SK-N-SH (cell line): ENCODE measurements at regions not wholly inside any gene's neighbourhood (a gene's known extent, or its start where the extent isn't known, plus 50 kb on each side); places are given as distances from the start of the nearest gene placed in this dataset.

ENCODE experiments used
- CTCF ChIA-PET: fragments of 300-600, 350-600 bp; formaldehyde crosslinking; extraction: SDS; loops from one replicate; lab custom pipeline; 2021; lab: Yijun Ruan, JAX
- POLR2A ChIA-PET: fragments of 350-600 bp; sonication (Branson Sonifier 250); formaldehyde crosslinking; extraction: SDS; loops from one replicate; lab custom pipeline; 2020; ENCODE audit warnings: antibody characterized with exemption, inconsistent platforms; lab: Yijun Ruan, JAX
- DNase-seq: peaks from one replicate; pipeline ENCODE4 v3.0.0; 2012
- H2AFZ ChIP-seq: fragments of 200-600 bp; sonication (generic); 2 replicates; pipeline ENCODE4 v1.8.1; 2016; ENCODE audit warnings: antibody characterized with exemption, mild to moderate bottlenecking, low read depth
- H3F3A ChIP-seq: fragments of 200-600 bp; sonication (generic); replicated peaks from 2 replicates; pipeline ENCODE3; 2016; ENCODE audit warnings: antibody characterized with exemption, mild to moderate bottlenecking; ENCODE audit not compliant: insufficient read depth
- H3K27ac ChIP-seq, 2 experiments: fragments of 200-500 bp in 1 of 2; fragments of 200-600 bp in 1 of 2; sonication (Bioruptor generic) in 1 of 2; sonication (generic), shearing (Covaris generic) in 1 of 2; 2 replicates each; pipeline versions ENCODE4 v1.5.1 to v1.6.1; 2014 to 2016; ENCODE audit warnings: low read depth in 2 of 2, inconsistent platforms in 1 of 2, low read length in 1 of 2, mild to moderate bottlenecking in 1 of 2, mixed read lengths in 1 of 2
- H3K27me3 ChIP-seq: fragments of 200-600 bp; sonication (generic), shearing (Covaris generic); 2 replicates; pipeline ENCODE4 v1.6.1; 2016; ENCODE audit warnings: mixed run types; ENCODE audit not compliant: insufficient read depth
- H3K36me3 ChIP-seq, 2 experiments: fragments of 200-500 bp in 1 of 2; fragments of 200-600 bp in 1 of 2; sonication (Bioruptor generic) in 1 of 2; sonication (generic) in 1 of 2; replicated peaks in 1 of 2; 2 replicates each; pipeline versions ENCODE3 to v1.5.1; 2014 to 2016; ENCODE audit warnings: low read length in 1 of 2, mild to moderate bottlenecking in 1 of 2; ENCODE audit not compliant: insufficient read depth in 2 of 2, control insufficient read depth in 1 of 2
- H3K4me1 ChIP-seq, 2 experiments: fragments of 200-500 bp in 1 of 2; fragments of 200-600 bp in 1 of 2; sonication (Bioruptor generic) in 1 of 2; sonication (generic), shearing (Covaris generic) in 1 of 2; 2 replicates each; pipeline versions ENCODE4 v1.5.1 to v1.6.1; 2014 to 2016; ENCODE audit warnings: low read depth in 1 of 2, low read length in 1 of 2, mixed run types in 1 of 2; ENCODE audit not compliant: insufficient read depth in 2 of 2, control insufficient read depth in 1 of 2
- H3K4me2 ChIP-seq: fragments of 200-600 bp; sonication (generic), shearing (Covaris generic); 2 replicates; pipeline ENCODE4 v1.6.1; 2017; ENCODE audit warnings: mixed run types
- H3K4me3 ChIP-seq, 2 experiments: fragments of 200-500 bp in 1 of 2; fragments of 200-600 bp in 1 of 2; sonication (Bioruptor generic) in 1 of 2; sonication (generic), shearing (Covaris generic) in 1 of 2; 2 replicates each; pipeline versions ENCODE4 v1.5.1 to v1.8.1; 2014 to 2016; ENCODE audit warnings: low read depth in 2 of 2, inconsistent platforms in 1 of 2, low read length in 1 of 2, mild to moderate bottlenecking in 1 of 2, mixed read lengths in 1 of 2, moderate library complexity in 1 of 2
- H3K79me2 ChIP-seq: fragments of 200-600 bp; sonication (generic); 2 replicates; pipeline ENCODE4 v1.8.1; 2017; ENCODE audit warnings: mild to moderate bottlenecking; ENCODE audit not compliant: insufficient read depth
- H3K9ac ChIP-seq: fragments of 200-600 bp; sonication (generic); 2 replicates; pipeline ENCODE4 v1.6.1; 2017; ENCODE audit warnings: mixed run types
- H3K9me2 ChIP-seq: fragments of 200-600 bp; sonication (generic); 2 replicates; pipeline ENCODE4 v1.6.1; 2017; ENCODE audit warnings: mixed run types
- H3K9me3 ChIP-seq: fragments of 200-600 bp; sonication (generic); 2 replicates; pipeline ENCODE4 v1.6.1; 2017; ENCODE audit warnings: mixed run types, mild to moderate bottlenecking, moderate library complexity
- H4K20me1 ChIP-seq: fragments of 200-600 bp; sonication (generic); 2 replicates; pipeline ENCODE4 v1.6.1; 2017; ENCODE audit warnings: mild to moderate bottlenecking, mixed run types; ENCODE audit not compliant: insufficient read depth
- CHD2 ChIP-seq: fragments of 150-350 bp; IDR thresholded peaks from 2 replicates; pipeline ENCODE4 v1.6.1; 2018; ENCODE audit warnings: low read length; ENCODE audit not compliant: partially characterized antibody
- CTCF ChIP-seq: fragments of 200-600 bp; sonication (generic); IDR thresholded peaks from 2 replicates; pipeline ENCODE4 v1.6.1; 2017; ENCODE audit warnings: antibody characterized with exemption, mild to moderate bottlenecking, moderate library complexity
- EP300 ChIP-seq, 2 experiments: IDR thresholded peaks; 2 replicates each; pipeline versions ENCODE4 v1.4.0 to v1.6.1; 2012; ENCODE audit warnings: borderline replicate concordance in 1 of 2, low read depth in 1 of 2, low read length in 1 of 2
- FOSL2 ChIP-seq: IDR thresholded peaks from 2 replicates; pipeline ENCODE4 v1.4.0; 2012; ENCODE audit warnings: low read depth, mild to moderate bottlenecking, moderate library complexity, borderline replicate concordance
- FOXJ3 ChIP-seq: sonication (generic); formaldehyde crosslinking; IDR thresholded peaks from 2 replicates; pipeline ENCODE4 v1.5.1; 2020; ENCODE audit warnings: mild to moderate bottlenecking, missing genetic modification reagents
- FOXM1 ChIP-seq: IDR thresholded peaks from 2 replicates; pipeline ENCODE4 v1.4.0; 2012; ENCODE audit warnings: low read depth, mild to moderate bottlenecking
- GABPA ChIP-seq: IDR thresholded peaks from 2 replicates; pipeline ENCODE4 v1.4.0; 2012; ENCODE audit warnings: low read depth, mild to moderate bottlenecking
- GATA2 ChIP-seq: sonication (generic); formaldehyde crosslinking; IDR thresholded peaks from 2 replicates; pipeline ENCODE4 v1.5.0; 2020; ENCODE audit warnings: mild to moderate bottlenecking, missing genetic modification reagents
- JUND ChIP-seq: IDR thresholded peaks from 2 replicates; pipeline ENCODE4 v1.4.0; 2012
- MAX ChIP-seq: IDR thresholded peaks from 2 replicates; pipeline ENCODE4 v1.4.0; 2012; ENCODE audit warnings: low read depth
- MEF2A ChIP-seq: IDR thresholded peaks from 2 replicates; pipeline ENCODE4 v1.4.0; 2012; ENCODE audit warnings: low read depth, borderline replicate concordance
- RAD21 ChIP-seq: IDR thresholded peaks from 2 replicates; pipeline ENCODE4 v1.6.1; 2012; ENCODE audit warnings: mild to moderate bottlenecking, low read length
- RCOR1 ChIP-seq: fragments of 150-350 bp; IDR thresholded peaks from 2 replicates; pipeline ENCODE4 v1.6.1; 2017; ENCODE audit warnings: antibody characterized with exemption, low read length
- SIN3A ChIP-seq: IDR thresholded peaks from 2 replicates; pipeline ENCODE4 v1.6.1; 2012; ENCODE audit warnings: low read depth, mild to moderate bottlenecking, low read length, moderate library complexity, borderline replicate concordance
- SMC3 ChIP-seq: IDR thresholded peaks from 2 replicates; pipeline ENCODE4 v1.6.1; 2012; ENCODE audit warnings: low read depth, low read length, improper control_type of control experiment
- TAF1 ChIP-seq: IDR thresholded peaks from 2 replicates; pipeline ENCODE4 v1.6.1; 2012; ENCODE audit warnings: low read depth, mild to moderate bottlenecking, low read length, moderate library complexity, borderline replicate concordance
- TEAD4 ChIP-seq: IDR thresholded peaks from 2 replicates; pipeline ENCODE4 v1.4.0; 2012; ENCODE audit warnings: mild to moderate bottlenecking, borderline replicate concordance; ENCODE audit not compliant: insufficient read depth
- USF2 ChIP-seq: fragments of 150-350 bp; IDR thresholded peaks from 2 replicates; pipeline ENCODE4 v1.6.1; 2017; ENCODE audit warnings: antibody characterized with exemption, low read length, low read depth, borderline replicate concordance
- WGBS: methylation state at CpG from one replicate; pipeline ENCODE4 v1.1.6; 2017; ENCODE audit warnings: low lambda C conversion rate; 5-methylcytosine and 5-hydroxymethylcytosine counted together

- Histone ChIP-seq H4K20me1 (no peaks in the 10 kb centered on the region), H3K9me2 (no peaks in the 10 kb centered on the region), H3K9ac (no peak overlapping the region), H3K9me3 (no peaks in the 10 kb centered on the region), H2AFZ (no peak overlapping the region), H3K4me1 (no peaks in the 10 kb centered on the region), H3K79me2 (no peaks in the 10 kb centered on the region; the same call in 1 of the 2 replicates)
- CTCF ChIA-PET = interaction anchor here (0.8 to 1.1 kb wide), 3 partner anchors 23 to 168 kb away, joined by 3 to 4 read pairs (median 3); no protein-coding TSS in a partner anchor
- DNase-seq = no peak
- TF ChIP-seq MEF2A = no peak
- no peak for TF ChIP-seq EP300 (IDR thresholded peaks at IDR 0.05; ENCODE audit: borderline replicate concordance in 1 of 2, low read depth in 1 of 2, low read length in 1 of 2)
- TF ChIP-seq RCOR1 = no peak
- TF ChIP-seq FOXM1 = no peak
- no peak for TF ChIP-seq SIN3A
- no peak for TF ChIP-seq GABPA
- TF ChIP-seq FOXJ3 = no peak
- TF ChIP-seq GATA2 (CRISPR knock-in tag) = no peak
- TF ChIP-seq RAD21 = no peak
- TF ChIP-seq MAX = no peak
- TF ChIP-seq CHD2 = no peak
- no peak for TF ChIP-seq USF2
- TF ChIP-seq CTCF = no peak
- TF ChIP-seq TAF1 = no peak
- TF ChIP-seq JUND = no peak
- no peak for TF ChIP-seq TEAD4
- TF ChIP-seq FOSL2 = no peak
- TF ChIP-seq SMC3 = no peak
- TF ChIP-seq, all 33 proteins: peak for 0
- Histone ChIP-seq H3F3A (no peaks in the 10 kb centered on the region), H3K4me2 (no peak overlapping the region), H3K27me3 (no peaks in the 10 kb centered on the region), H3K27ac (no peak overlapping the region), H3K36me3 (no peaks in the 10 kb centered on the region), H3K4me3 (no peak overlapping the region)
- POLR2A ChIA-PET = interaction anchor here (0.6 kb wide), 1 partner anchor 104 kb away, joined by 3 read pairs; no protein-coding TSS in a partner anchor
- 89% methylated on average over 3 of the region's 3 CpGs for WGBS
Measured at GRCh38 chr15:62573876-62574275, 408.8 kb upstream of the C2CD4B start.
